H9 (cell line): ENCODE measurements at regions not wholly inside any gene's neighbourhood (a gene's known extent, or its start where the extent isn't known, plus 50 kb on each side); places are given as distances from the start of the nearest gene placed in this dataset.

ENCODE experiments used
- DNase-seq: peaks from one replicate; pipeline ENCODE4 v3.0.0-alpha.2; 2017
- H2AFZ ChIP-seq: one replicate; pipeline ENCODE4 v1.6.1; 2013; ENCODE audit warnings: mild to moderate bottlenecking, low read length, control low read depth, moderate library complexity
- H2AK5ac ChIP-seq: 2 replicates; pipeline ENCODE4 v1.6.1; 2013; ENCODE audit warnings: low read length, control low read depth, mixed read lengths; ENCODE audit not compliant: insufficient read length
- H2BK120ac ChIP-seq: one replicate; pipeline ENCODE4 v1.6.1; 2013; ENCODE audit warnings: low read depth, mild to moderate bottlenecking, low read length, control low read depth, inconsistent platforms; ENCODE audit not compliant: poor library complexity, severe bottlenecking
- H2BK12ac ChIP-seq: 2 replicates; pipeline ENCODE4 v1.6.1; 2013; ENCODE audit warnings: low read length, control low read depth, mixed read lengths, low read depth; ENCODE audit not compliant: insufficient read length
- H2BK15ac ChIP-seq: 2 replicates; pipeline ENCODE4 v1.6.1; 2013; ENCODE audit warnings: low read depth, low read length, control low read depth
- H2BK20ac ChIP-seq: one replicate; pipeline ENCODE4 v1.6.1; 2013; ENCODE audit warnings: low read depth, mild to moderate bottlenecking, low read length, control low read depth, inconsistent platforms; ENCODE audit not compliant: poor library complexity, severe bottlenecking
- H2BK5ac ChIP-seq: 2 replicates; pipeline ENCODE4 v1.6.1; 2013; ENCODE audit warnings: low read length, control low read depth, mixed read lengths; ENCODE audit not compliant: insufficient read length
- H3K14ac ChIP-seq: 2 replicates; pipeline ENCODE4 v1.6.1; 2013; ENCODE audit warnings: low read length, control low read depth; ENCODE audit not compliant: insufficient read depth
- H3K18ac ChIP-seq: 2 replicates; pipeline ENCODE4 v1.6.1; 2013; ENCODE audit warnings: low read depth, mild to moderate bottlenecking, mixed read lengths, low read length, control low read depth; ENCODE audit not compliant: insufficient read length
- H3K23ac ChIP-seq: 2 replicates; pipeline ENCODE4 v1.6.1; 2013; ENCODE audit warnings: low read length, control low read depth, mixed read lengths, low read depth; ENCODE audit not compliant: insufficient read length
- H3K23me2 ChIP-seq: 2 replicates; pipeline ENCODE4 v1.6.1; 2013; ENCODE audit warnings: low read depth, mild to moderate bottlenecking, mixed read lengths, low read length, control low read depth; ENCODE audit not compliant: insufficient read length, poor library complexity, severe bottlenecking
- H3K27ac ChIP-seq: 2 replicates; pipeline ENCODE4 v1.5.1; 2013; ENCODE audit warnings: low read length, control low read depth, mixed read lengths, low read depth; ENCODE audit not compliant: insufficient read length
- H3K27me3 ChIP-seq: 2 replicates; pipeline ENCODE4 v1.6.1; 2013; ENCODE audit warnings: low read length, control low read depth, inconsistent platforms; ENCODE audit not compliant: insufficient read depth
- H3K4ac ChIP-seq: 2 replicates; pipeline ENCODE4 v1.6.1; 2013; ENCODE audit warnings: low read depth, mild to moderate bottlenecking, control low read depth, inconsistent platforms, low read length, moderate library complexity
- H3K4me1 ChIP-seq: 2 replicates; pipeline ENCODE4 v1.6.1; 2013; ENCODE audit warnings: low read length, control low read depth, inconsistent platforms; ENCODE audit not compliant: insufficient read depth
- H3K4me2 ChIP-seq: 2 replicates; pipeline ENCODE4 v1.6.1; 2013; ENCODE audit warnings: low read length, control low read depth, mixed read lengths; ENCODE audit not compliant: insufficient read length, insufficient read depth
- H3K56ac ChIP-seq: 2 replicates; pipeline ENCODE4 v1.6.1; 2013; ENCODE audit warnings: low read depth, mild to moderate bottlenecking, mixed read lengths, low read length, control low read depth; ENCODE audit not compliant: insufficient read length
- H3K79me1 ChIP-seq: 2 replicates; pipeline ENCODE4 v1.6.1; 2013; ENCODE audit warnings: low read depth, mild to moderate bottlenecking, moderate library complexity, low read length, control low read depth, inconsistent platforms; ENCODE audit not compliant: insufficient read depth, poor library complexity, severe bottlenecking
- H3K79me2 ChIP-seq: 2 replicates; pipeline ENCODE4 v1.6.1; 2013; ENCODE audit warnings: low read length, control low read depth, inconsistent platforms; ENCODE audit not compliant: insufficient read depth
- H3K9ac ChIP-seq: 2 replicates; pipeline ENCODE4 v1.6.1; 2013; ENCODE audit warnings: low read length, control low read depth, mixed read lengths; ENCODE audit not compliant: insufficient read length; ENCODE audit errors: extremely low read depth
- H3K9me3 ChIP-seq: one replicate; pipeline ENCODE4 v1.6.1; 2013; ENCODE audit warnings: low read depth, low read length, inconsistent platforms; ENCODE audit not compliant: control insufficient read depth
- H3T11ph ChIP-seq: one replicate; pipeline ENCODE4 v1.6.1; 2013; ENCODE audit warnings: mild to moderate bottlenecking, low read length, control low read depth, inconsistent platforms
- H4K20me1 ChIP-seq: one replicate; pipeline ENCODE4 v1.6.1; 2013; ENCODE audit not compliant: control insufficient read depth, insufficient read length, insufficient read depth
- H4K5ac ChIP-seq: 2 replicates; pipeline ENCODE4 v1.6.1; 2013; ENCODE audit warnings: low read depth, mild to moderate bottlenecking, mixed read lengths, low read length, control low read depth; ENCODE audit not compliant: insufficient read length
- H4K8ac ChIP-seq: replicated peaks from 2 replicates; pipeline ENCODE4 v1.6.1; 2013; ENCODE audit warnings: low read length, control low read depth, mixed read lengths, low read depth; ENCODE audit not compliant: insufficient read length
- H4K91ac ChIP-seq: 2 replicates; pipeline ENCODE4 v1.6.1; 2013; ENCODE audit warnings: low read depth, mild to moderate bottlenecking, moderate library complexity, mixed read lengths, low read length, control low read depth; ENCODE audit not compliant: insufficient read length
- H3K27ac Mint-ChIP-seq, 3 experiments: 2 replicates in 2 of 3; 3 replicates in 1 of 3; pipeline ENCODE4 v1.8.0; 2020 to 2021; ENCODE audit warnings: mixed read lengths in 3 of 3, mild to moderate bottlenecking in 1 of 3, moderate library complexity in 1 of 3
- H3K27me3 Mint-ChIP-seq: 2 replicates; pipeline ENCODE4 v1.8.0; 2021; ENCODE audit warnings: low read depth, mild to moderate bottlenecking, moderate library complexity, mixed read lengths
- H3K36me3 Mint-ChIP-seq, 3 experiments: 2 replicates in 2 of 3; 3 replicates in 1 of 3; pipeline ENCODE4 v1.8.0; 2020 to 2021; ENCODE audit warnings: low read depth in 3 of 3, mixed read lengths in 3 of 3; ENCODE audit not compliant: insufficient read depth in 1 of 3
- H3K4me1 Mint-ChIP-seq, 2 experiments: 2 replicates each; pipeline ENCODE4 v1.8.0; 2020; ENCODE audit warnings: mixed read lengths in 2 of 2
- H3K4me3 Mint-ChIP-seq, 2 experiments: 2 replicates in 1 of 2; 3 replicates in 1 of 2; pipeline ENCODE4 v1.8.0; 2020 to 2021; ENCODE audit warnings: mild to moderate bottlenecking in 2 of 2, mixed read lengths in 2 of 2, moderate library complexity in 1 of 2
- H3K9me3 Mint-ChIP-seq, 2 experiments: 2 replicates in 1 of 2; 3 replicates in 1 of 2; pipeline ENCODE4 v1.8.0; 2020; ENCODE audit warnings: mild to moderate bottlenecking in 2 of 2, mixed read lengths in 2 of 2, moderate library complexity in 1 of 2
- CTCF ChIP-seq: fragments of 200-600 bp; sonication (generic); conservative IDR thresholded peaks from 3 replicates; pipeline ENCODE4 v1.8.0; 2021; ENCODE audit warnings: antibody characterized with exemption, mild to moderate bottlenecking
- WGBS: extraction: QIAGEN DNeasy Blood & Tissue Kit; methylation state at CpG from one replicate; pipeline ENCODE4 v1.1.7; 2013; ENCODE audit warnings: missing lambda C conversion rate, low lambda C conversion rate, mixed read lengths; ENCODE audit not compliant: insufficient read length; ENCODE audit errors: extremely low coverage; 5-methylcytosine and 5-hydroxymethylcytosine counted together

- no peak overlapping the region for H3K56ac ChIP-seq
- H2BK20ac ChIP-seq, result no peak overlapping the region
- WGBS, result no CpG with 5 or more reads among the region's 12 CpGs
- TF ChIP-seq CTCF, result no peak
- H3K79me2 ChIP-seq, result no peaks in the 10 kb centered on the region
- H2BK15ac ChIP-seq, result no peak overlapping the region
- no peak overlapping the region for H3K4me2 ChIP-seq
- H3K4me1 ChIP-seq, result no peaks in the 10 kb centered on the region; the same call in 1 of the 2 replicates
- no peak overlapping the region for H3K9ac ChIP-seq
- no peak overlapping the region for H2BK12ac ChIP-seq
- H3K27ac ChIP-seq, result no peak overlapping the region
- no peak overlapping the region for H2BK120ac ChIP-seq
- peaks cover 3% of the 10 kb centered on the region; the same call in 1 of the 2 replicates for H3K27me3 Mint-ChIP-seq
- no peak overlapping the region for H3K4ac ChIP-seq
- no peaks in the 10 kb centered on the region for H3K9me3 ChIP-seq
- H3K4me3 Mint-ChIP-seq, result no peak overlapping the region
- no peaks in the 10 kb centered on the region for H3K27me3 ChIP-seq
- no peak overlapping the region for H4K91ac ChIP-seq
- no peak overlapping the region for H3K14ac ChIP-seq
- H3K27ac Mint-ChIP-seq, result peak overlapping the region in 2 of 3 experiments; percentile 16 to 70; a peak in 1 of 7 replicates
- H2AK5ac ChIP-seq, result no peak overlapping the region
- H2BK5ac ChIP-seq, result no peak overlapping the region
- no peaks in the 10 kb centered on the region for H3K79me1 ChIP-seq
- H4K20me1 ChIP-seq, result no peaks in the 10 kb centered on the region
- H3T11ph ChIP-seq, result no peak overlapping the region
- no peaks in the 10 kb centered on the region for H3K9me3 Mint-ChIP-seq
- no peak overlapping the region for H4K5ac ChIP-seq
- no peak for DNase-seq
- no peaks in the 10 kb centered on the region for H3K23me2 ChIP-seq
- H2AFZ ChIP-seq, result no peak overlapping the region
- H4K8ac ChIP-seq, result no peak overlapping the region
- no peaks in the 10 kb centered on the region for H3K36me3 Mint-ChIP-seq
- H3K23ac ChIP-seq, result no peak overlapping the region
- no peak overlapping the region for H3K18ac ChIP-seq
- H3K4me1 Mint-ChIP-seq, result peaks cover 20 to 28% of the 10 kb centered on the region in 2 experiments
Measured at GRCh38 chr7:47653550-47654411, 71.9 kb upstream of the TNS3 start.
